Stomach (tissue), 4 donors: ENCODE measurements at regions not wholly inside any gene's neighbourhood (a gene's known extent, or its start where the extent isn't known, plus 50 kb on each side); places are given as distances from the start of the nearest gene placed in this dataset.

ENCODE experiments used
- CTCF ChIP-seq, 7 experiments: fragments of 450-650 bp in 4 of 7; fragments of 200-600 bp in 3 of 7; sonication (generic) in 3 of 7; IDR thresholded peaks; one replicate each; pipeline ENCODE4 v1.5.1; 2016 to 2019; ENCODE audit warnings: antibody characterized with exemption in 7 of 7, control low read depth in 2 of 7, mild to moderate bottlenecking in 1 of 7
- POLR2A ChIP-seq, 4 donors: fragments of 450-650 bp; IDR thresholded peaks; one replicate each; pipeline ENCODE4 v1.6.1; 2016; ENCODE audit warnings: antibody characterized with exemption in 4 of 4, control low read depth in 2 of 4, mild to moderate bottlenecking in 1 of 4, moderate library complexity in 1 of 4

GRCh38 chrX:104502460-104502859 is 63.5 kb upstream of the IL1RAPL2 start:
- TF ChIP-seq CTCF (IDR thresholded peaks at IDR 0.05) = no peak
- no peak for TF ChIP-seq POLR2A (IDR thresholded peaks at IDR 0.05)
